SU-DHL-6 (cell line): ENCODE measurements at regions not wholly inside any gene's neighbourhood (a gene's known extent, or its start where the extent isn't known, plus 50 kb on each side); places are given as distances from the start of the nearest gene placed in this dataset.

Source experiments
- H2AFZ ChIP-seq: fragments of 200-600 bp; sonication (generic); 2 replicates; pipeline ENCODE4 v1.6.1; 2014; ENCODE audit warnings: low read depth, mild to moderate bottlenecking, moderate library complexity, mixed read lengths, antibody characterized with exemption, low read length; ENCODE audit not compliant: severe bottlenecking
- H3F3A ChIP-seq: fragments of 200-600 bp; shearing (Covaris generic); 2 replicates; pipeline ENCODE4 v1.6.0; 2016; ENCODE audit warnings: antibody characterized with exemption, mild to moderate bottlenecking; ENCODE audit not compliant: insufficient read depth
- H3K27ac ChIP-seq: fragments of 200-600 bp; sonication (generic); 2 replicates; pipeline ENCODE4 v1.5.1; 2016; ENCODE audit warnings: low read depth, mild to moderate bottlenecking, low read length, moderate library complexity, mixed read lengths
- H3K27me3 ChIP-seq: fragments of 200-600 bp; sonication (generic), shearing (Covaris generic); 2 replicates; pipeline ENCODE4 v1.6.0; 2014; ENCODE audit warnings: mild to moderate bottlenecking, low read length
- H3K36me3 ChIP-seq: fragments of 200-600 bp; sonication (generic); 2 replicates; pipeline ENCODE4 v1.6.1; 2014; ENCODE audit warnings: mild to moderate bottlenecking, low read length, mixed read lengths
- H3K4me2 ChIP-seq: fragments of 300-600, 200-600 bp; shearing (Covaris generic), sonication (generic); 2 replicates; pipeline ENCODE4 v1.6.0; 2014; ENCODE audit warnings: low read length, low read depth, mild to moderate bottlenecking; ENCODE audit not compliant: poor library complexity, severe bottlenecking
- H3K4me3 ChIP-seq: fragments of 200-600 bp; sonication (generic); 2 replicates; pipeline ENCODE4 v1.5.1; 2014; ENCODE audit warnings: antibody characterized with exemption, low read length, mild to moderate bottlenecking, mixed read lengths; ENCODE audit not compliant: insufficient read depth, poor library complexity, severe bottlenecking
- H3K79me2 ChIP-seq: fragments of 200-600 bp; sonication (generic); 2 replicates; pipeline ENCODE4 v1.6.1; 2014; ENCODE audit warnings: mild to moderate bottlenecking, low read length, moderate library complexity; ENCODE audit not compliant: insufficient read depth
- H3K9ac ChIP-seq: fragments of 200-600 bp; sonication (generic); 2 replicates; pipeline ENCODE4 v1.7.0; 2014; ENCODE audit warnings: mild to moderate bottlenecking, low read length
- H3K9me2 ChIP-seq: fragments of 200-600 bp; sonication (generic); replicated peaks from 2 replicates; pipeline ENCODE4 v1.6.1; 2014; ENCODE audit warnings: low read length; ENCODE audit not compliant: insufficient read depth
- H3K9me3 ChIP-seq: fragments of 200-600 bp; sonication (generic); 2 replicates; pipeline ENCODE4 v1.6.1; 2014; ENCODE audit warnings: low read length, mixed read lengths; ENCODE audit not compliant: insufficient read depth
- H4K20me1 ChIP-seq: fragments of 200-600 bp; sonication (generic); 2 replicates; pipeline ENCODE4 v1.6.1; 2014; ENCODE audit warnings: low read depth, mild to moderate bottlenecking, antibody characterized with exemption, low read length, moderate library complexity, mixed read lengths
- EZH2phosphoT487 ChIP-seq: fragments of 200-600 bp; sonication (generic), shearing (Covaris generic); conservative IDR thresholded peaks from 2 replicates; pipeline ENCODE4 v1.6.1; 2018; ENCODE audit warnings: mild to moderate bottlenecking, antibody characterized with exemption, low read length, moderate library complexity, mixed read lengths
- TF ChIP-seq, protein P1 (sequence below): fragments of 200-600 bp; sonication (generic); IDR thresholded peaks from one replicate; pipeline ENCODE4 v1.5.1; 2017; ENCODE audit warnings: antibody characterized with exemption, mild to moderate bottlenecking, low read length, moderate library complexity; ENCODE audit not compliant: insufficient read depth, poor library complexity, severe bottlenecking

DNA sequence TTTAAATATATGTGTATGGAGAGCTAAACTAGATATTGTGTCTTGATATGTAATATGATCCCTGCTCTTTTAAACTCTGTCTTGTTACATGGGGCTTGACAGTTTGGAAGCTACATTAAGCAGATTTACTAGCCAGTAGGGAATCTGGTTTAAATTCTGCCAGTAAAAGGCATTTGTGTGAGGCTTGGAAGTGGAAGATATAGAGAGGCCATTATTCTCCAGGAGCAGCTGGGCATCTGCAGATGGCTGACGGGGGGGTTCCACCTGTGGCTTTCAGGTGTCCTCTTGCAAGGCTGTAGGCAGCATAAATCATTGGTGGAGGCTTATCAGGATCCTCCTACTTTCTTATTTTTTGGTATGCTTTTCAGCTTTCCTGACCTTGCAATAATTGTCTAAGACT lies 179.1 kb upstream of the FBXL7 start:
- TF ChIP-seq, protein P1, sequence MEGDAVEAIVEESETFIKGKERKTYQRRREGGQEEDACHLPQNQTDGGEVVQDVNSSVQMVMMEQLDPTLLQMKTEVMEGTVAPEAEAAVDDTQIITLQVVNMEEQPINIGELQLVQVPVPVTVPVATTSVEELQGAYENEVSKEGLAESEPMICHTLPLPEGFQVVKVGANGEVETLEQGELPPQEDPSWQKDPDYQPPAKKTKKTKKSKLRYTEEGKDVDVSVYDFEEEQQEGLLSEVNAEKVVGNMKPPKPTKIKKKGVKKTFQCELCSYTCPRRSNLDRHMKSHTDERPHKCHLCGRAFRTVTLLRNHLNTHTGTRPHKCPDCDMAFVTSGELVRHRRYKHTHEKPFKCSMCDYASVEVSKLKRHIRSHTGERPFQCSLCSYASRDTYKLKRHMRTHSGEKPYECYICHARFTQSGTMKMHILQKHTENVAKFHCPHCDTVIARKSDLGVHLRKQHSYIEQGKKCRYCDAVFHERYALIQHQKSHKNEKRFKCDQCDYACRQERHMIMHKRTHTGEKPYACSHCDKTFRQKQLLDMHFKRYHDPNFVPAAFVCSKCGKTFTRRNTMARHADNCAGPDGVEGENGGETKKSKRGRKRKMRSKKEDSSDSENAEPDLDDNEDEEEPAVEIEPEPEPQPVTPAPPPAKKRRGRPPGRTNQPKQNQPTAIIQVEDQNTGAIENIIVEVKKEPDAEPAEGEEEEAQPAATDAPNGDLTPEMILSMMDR: no peak
- TF ChIP-seq EZH2phosphoT487: no peak
- Histone ChIP-seq H3K79me2 (no peaks in the 10 kb centered on the region), H3K27me3 (no peaks in the 10 kb centered on the region), H3K4me2 (no peak overlapping the region), H3K4me3 (no peak overlapping the region), H4K20me1 (no peaks in the 10 kb centered on the region), H3K36me3 (no peaks in the 10 kb centered on the region), H3K9me2 (no peaks in the 10 kb centered on the region), H3F3A (no peaks in the 10 kb centered on the region), H3K27ac (no peak overlapping the region), H3K9me3 (no peaks in the 10 kb centered on the region), H2AFZ (no peak overlapping the region), H3K9ac (no peak overlapping the region)

DNA sequence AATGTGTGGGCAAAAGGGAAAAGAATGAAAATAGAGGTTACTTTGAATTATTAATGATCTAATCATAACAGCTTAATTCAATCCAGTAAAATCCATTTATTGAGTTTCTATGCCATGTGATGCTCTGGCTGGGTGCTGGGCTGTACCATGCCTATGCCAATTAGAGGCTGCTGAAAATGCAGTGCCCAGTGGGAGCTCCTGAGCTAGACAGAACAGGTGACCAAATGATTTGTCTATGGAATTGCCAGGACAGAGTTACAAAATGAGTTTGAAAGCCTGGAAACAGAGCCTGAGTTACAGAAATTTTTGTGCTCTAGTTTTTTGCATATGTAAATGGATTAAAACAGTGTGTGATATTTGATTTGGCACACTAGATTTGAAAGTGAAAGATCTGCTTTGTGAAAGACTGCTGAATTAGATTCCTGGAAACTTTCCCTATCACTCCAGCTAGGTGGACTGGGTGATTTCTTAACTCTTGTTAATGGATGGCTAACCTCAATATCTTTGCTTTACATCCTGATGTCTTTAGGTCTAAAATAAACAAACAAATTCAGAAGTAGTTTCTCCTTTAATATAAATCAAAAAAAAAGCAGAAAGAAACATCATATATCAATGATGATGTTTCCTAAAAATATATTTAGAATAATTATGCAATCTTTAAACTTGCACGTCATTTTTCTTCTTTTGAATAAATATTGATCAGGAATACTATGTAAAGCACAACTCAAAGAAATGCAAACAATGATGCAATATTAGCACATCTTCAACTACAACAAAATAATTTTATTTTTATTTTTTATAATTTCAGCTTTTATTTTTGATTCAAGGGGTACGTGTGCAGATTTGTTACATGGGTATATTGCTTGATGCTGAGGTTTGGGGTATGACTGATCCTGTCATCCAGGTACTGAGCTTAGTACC lies 194.8 kb upstream of the FBXL7 start:
- no peak overlapping the region for H3K4me2 ChIP-seq
- no peaks in the 10 kb centered on the region for H3F3A ChIP-seq
- TF ChIP-seq, protein P1: no peak
- TF ChIP-seq EZH2phosphoT487: no peak
- no peaks in the 10 kb centered on the region for H3K36me3 ChIP-seq
- no peaks in the 10 kb centered on the region for H3K9me3 ChIP-seq
- H3K27ac ChIP-seq: no peak overlapping the region
- no peaks in the 10 kb centered on the region for H4K20me1 ChIP-seq
- H2AFZ ChIP-seq: no peak overlapping the region
- H3K9me2 ChIP-seq: no peaks in the 10 kb centered on the region
- H3K79me2 ChIP-seq: no peaks in the 10 kb centered on the region
- H3K4me3 ChIP-seq: no peak overlapping the region
- no peak overlapping the region for H3K9ac ChIP-seq
- no peaks in the 10 kb centered on the region for H3K27me3 ChIP-seq

DNA sequence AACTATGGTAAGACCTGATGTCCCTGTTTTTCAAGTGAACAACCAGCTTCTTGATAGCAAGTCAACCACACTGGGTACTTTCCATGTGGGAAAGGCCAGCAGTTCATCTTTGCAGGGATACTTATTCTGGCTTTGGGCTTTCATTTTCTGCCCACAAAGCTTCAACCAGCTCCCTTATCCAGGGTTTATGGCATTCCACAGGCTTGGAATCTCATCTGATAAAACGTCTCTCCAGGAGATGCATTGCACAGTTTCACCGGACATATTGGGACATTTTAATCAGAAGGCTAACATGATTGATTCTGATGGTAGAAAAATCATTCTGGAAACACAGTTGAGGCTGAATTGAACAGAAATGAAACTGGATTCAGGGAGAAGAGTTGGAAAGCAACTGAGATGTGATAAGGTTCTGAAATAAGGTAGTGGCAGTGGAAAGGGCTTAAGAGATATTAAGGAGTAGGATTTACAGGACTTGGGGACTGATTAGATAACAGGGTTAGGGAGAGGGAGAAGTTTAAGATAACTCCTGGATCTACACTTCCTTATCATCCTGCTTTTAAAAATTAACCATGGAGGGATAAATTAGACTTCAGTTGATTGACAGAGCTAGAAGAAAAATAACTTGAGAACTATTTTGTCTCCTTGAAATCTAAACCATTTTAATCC lies 195.8 kb upstream of the FBXL7 start:
- H3K27me3 ChIP-seq: no peaks in the 10 kb centered on the region
- H3K4me2 ChIP-seq: no peak overlapping the region
- H3F3A ChIP-seq: no peaks in the 10 kb centered on the region
- H4K20me1 ChIP-seq: no peaks in the 10 kb centered on the region
- no peak overlapping the region for H3K4me3 ChIP-seq
- no peaks in the 10 kb centered on the region for H3K9me2 ChIP-seq
- H3K79me2 ChIP-seq: no peaks in the 10 kb centered on the region
- TF ChIP-seq EZH2phosphoT487: no peak
- TF ChIP-seq, protein P1: no peak
- H3K9ac ChIP-seq: no peak overlapping the region
- H2AFZ ChIP-seq: no peak overlapping the region
- no peaks in the 10 kb centered on the region for H3K9me3 ChIP-seq
- H3K36me3 ChIP-seq: no peaks in the 10 kb centered on the region
- H3K27ac ChIP-seq: no peak overlapping the region
